Epithelial cell of prostate (primary cell): ENCODE measurements at regions not wholly inside any gene's neighbourhood (a gene's known extent, or its start where the extent isn't known, plus 50 kb on each side); places are given as distances from the start of the nearest gene placed in this dataset.

Experiments used
- DNase-seq: peaks from one replicate; pipeline ENCODE4 v3.0.0-alpha.2; 2011; ENCODE audit warnings: low read depth, low spot score
- H3K27ac ChIP-seq: fragments of 450-650 bp; 2 replicates; pipeline ENCODE4 v1.5.1; 2017; ENCODE audit warnings: mild to moderate bottlenecking

- no peak for DNase-seq
- no peak overlapping the region for H3K27ac ChIP-seq
Observed at GRCh38 chr10:71133710-71134686, 78.4 kb upstream of the UNC5B start.

- H3K27ac ChIP-seq: no peak overlapping the region
- DNase-seq: no peak
Observed at GRCh38 chr10:71134732-71135211, 77.6 kb upstream of the UNC5B start.

GRCh38 chr10:71135236-71135635, 77.1 kb upstream of the UNC5B start:
- DNase-seq: no peak
- no peak overlapping the region for H3K27ac ChIP-seq

GRCh38 chr10:71136036-71136721, 76.2 kb upstream of the UNC5B start:
- DNase-seq: no peak
- no peak overlapping the region for H3K27ac ChIP-seq

- no peak overlapping the region for H3K27ac ChIP-seq
- no peak for DNase-seq
Observed at GRCh38 chr10:71137701-71138100, 74.7 kb upstream of the UNC5B start.

GRCh38 chr10:71138166-71138830, 74.1 kb upstream of the UNC5B start:
- no peak for DNase-seq
- no peak overlapping the region for H3K27ac ChIP-seq

- no peak overlapping the region for H3K27ac ChIP-seq
- no peak for DNase-seq
Observed at GRCh38 chr10:71141528-71141927, 70.8 kb upstream of the UNC5B start.

- no peak for DNase-seq
- H3K27ac ChIP-seq: no peak overlapping the region
Observed at GRCh38 chr10:71143170-71143569, 69.2 kb upstream of the UNC5B start.

GRCh38 chr10:71143610-71144009, 68.8 kb upstream of the UNC5B start:
- H3K27ac ChIP-seq: no peak overlapping the region
- no peak for DNase-seq

GRCh38 chr10:71144824-71145223, 67.5 kb upstream of the UNC5B start:
- no peak for DNase-seq
- H3K27ac ChIP-seq: no peak overlapping the region

GRCh38 chr10:71145352-71145945, 66.9 kb upstream of the UNC5B start:
- no peak overlapping the region for H3K27ac ChIP-seq
- no peak for DNase-seq

GRCh38 chr10:71150796-71151195, 61.6 kb upstream of the UNC5B start:
- H3K27ac ChIP-seq: no peak overlapping the region
- no peak for DNase-seq

GRCh38 chr10:71152043-71152442, 60.3 kb upstream of the UNC5B start:
- no peak overlapping the region for H3K27ac ChIP-seq
- no peak for DNase-seq

- DNase-seq: no peak
- H3K27ac ChIP-seq: no peak overlapping the region
Observed at GRCh38 chr10:71156436-71156835, 55.9 kb upstream of the UNC5B start.

- no peak overlapping the region for H3K27ac ChIP-seq
Observed at GRCh38 chr10:71157435-71157834, 54.9 kb upstream of the UNC5B start.

GRCh38 chr10:71158251-71158650, 54.1 kb upstream of the UNC5B start:
- H3K27ac ChIP-seq: no peak overlapping the region
- no peak for DNase-seq

More at GRCh38 chr10:71157435-71157834, 54.9 kb upstream of the UNC5B start:
- DNase-seq: no peak

- no peak for DNase-seq
- H3K27ac ChIP-seq: no peak overlapping the region
Observed at GRCh38 chr10:71158902-71159301, 53.5 kb upstream of the UNC5B start.

- DNase-seq: no peak
- no peak overlapping the region for H3K27ac ChIP-seq
Observed at GRCh38 chr10:71159892-71160291, 52.5 kb upstream of the UNC5B start.

- no peak overlapping the region for H3K27ac ChIP-seq
- no peak for DNase-seq
Observed at GRCh38 chr10:71161425-71161824, 50.9 kb upstream of the UNC5B start.
